GM12878 (cell line): ENCODE measurements at regions not wholly inside any gene's neighbourhood (a gene's known extent, or its start where the extent isn't known, plus 50 kb on each side); places are given as distances from the start of the nearest gene placed in this dataset.

Experiments
- ATAC-seq: fragments of 200-7000 bp; cut with Tn5 transposase; 3 replicates; pipeline ENCODE4 v1.9.1; 2020; ENCODE audit warnings: mild to moderate bottlenecking, moderate library complexity
- BruUV-seq: library from RNA; stranded (reverse); fragments of 400-500 nt; replicated peaks from 2 replicates; lab custom pipeline; 2021; lab: Mats Ljungman, UMichigan
- CTCF ChIA-PET: fragments of 300-600 bp; sonication (Branson Sonifier 250); formaldehyde crosslinking; extraction: SDS; loops from one replicate; lab custom pipeline; 2021; ENCODE audit warnings: inconsistent platforms; lab: Yijun Ruan, JAX
- POLR2A ChIA-PET: fragments of 350-600 bp; formaldehyde crosslinking; extraction: SDS; loops from one replicate; lab custom pipeline; 2021; ENCODE audit warnings: inconsistent platforms; lab: Charles Lee
- RAD21 ChIA-PET: fragments of 300-600 bp; sonication (Branson Sonifier 250); formaldehyde crosslinking; loops from one replicate; lab custom pipeline; 2023; ENCODE audit warnings: antibody characterized with exemption; ENCODE audit not compliant: unreplicated experiment; lab: Charles Lee
- SMC1A ChIA-PET: fragments of 300-600 bp; sonication (Branson Sonifier 250); formaldehyde crosslinking; loops from one replicate; lab custom pipeline; 2023; ENCODE audit not compliant: unreplicated experiment, uncharacterized antibody; lab: Charles Lee
- DNase-seq: peaks from one replicate; pipeline ENCODE4 v3.0.0-alpha.2; 2011; ENCODE audit warnings: low read depth, low spot score
- FAIRE-seq: peaks from 3 replicates; lab custom pipeline; 2011; peaks lifted over from hg19 to GRCh38; lab: Jason Lieb, UNC
- H2AFZ ChIP-seq: 2 replicates; pipeline ENCODE4 v1.6.0; 2011; ENCODE audit warnings: low read depth, low read length, control low read depth; ENCODE audit not compliant: control insufficient read depth
- H3K27ac ChIP-seq: 2 replicates; pipeline ENCODE4 v1.5.1; 2011; ENCODE audit warnings: control low read depth; ENCODE audit not compliant: control insufficient read depth, insufficient read depth
- H3K27me3 ChIP-seq, 2 experiments: replicated peaks in 1 of 2; 2 replicates each; pipeline versions ENCODE4 v1.6.0 to v1.6.1; 2011; ENCODE audit warnings: low read length in 1 of 2; ENCODE audit not compliant: control insufficient read depth in 2 of 2, insufficient read depth in 2 of 2
- H3K36me3 ChIP-seq, 2 experiments: 2 replicates each; pipeline ENCODE4 v1.5.1; 2011; ENCODE audit warnings: low read length in 1 of 2; ENCODE audit not compliant: control insufficient read depth in 2 of 2, insufficient read depth in 2 of 2
- H3K4me1 ChIP-seq: 2 replicates; pipeline ENCODE4 v1.6.1; 2011; ENCODE audit warnings: mild to moderate bottlenecking, low read length, moderate library complexity, mixed read lengths; ENCODE audit not compliant: control insufficient read depth, insufficient read depth
- H3K4me2 ChIP-seq: 2 replicates; pipeline ENCODE4 v1.6.0; 2011; ENCODE audit warnings: control low read depth; ENCODE audit not compliant: control insufficient read depth, insufficient read depth
- H3K4me3 ChIP-seq: fragments of 200-600 bp; sonication (generic); 2 replicates; pipeline ENCODE4 v1.5.1; 2016
- H3K79me2 ChIP-seq: 2 replicates; pipeline ENCODE4 v1.6.0; 2011; ENCODE audit warnings: low read length; ENCODE audit not compliant: control insufficient read depth, insufficient read depth
- H3K9ac ChIP-seq: 2 replicates; pipeline ENCODE4 v1.8.0; 2011; ENCODE audit warnings: low read length, control low read depth, mixed read lengths; ENCODE audit not compliant: control insufficient read depth, insufficient read depth
- H3K9me3 ChIP-seq: replicated peaks from 3 replicates; pipeline ENCODE4 v1.5.1; 2011; ENCODE audit warnings: mild to moderate bottlenecking, low read length; ENCODE audit not compliant: control insufficient read depth, insufficient read depth
- H4K20me1 ChIP-seq: 2 replicates; pipeline ENCODE4 v1.6.0; 2011; ENCODE audit not compliant: control insufficient read depth, insufficient read depth
- CBX5 ChIP-seq: sonication (generic); IDR thresholded peaks from 2 replicates; pipeline ENCODE4 v1.6.1; 2016; ENCODE audit warnings: low read depth, moderate library complexity, mild to moderate bottlenecking, inconsistent platforms
- EZH2 ChIP-seq: IDR thresholded peaks from 2 replicates; pipeline ENCODE4 v1.6.1; 2012; ENCODE audit warnings: low read depth, mild to moderate bottlenecking, control low read depth, inconsistent platforms, low read length, borderline replicate concordance; ENCODE audit not compliant: control insufficient read depth
- MAX ChIP-seq: IDR thresholded peaks from 2 replicates; pipeline ENCODE4 v1.6.1; 2012; ENCODE audit warnings: low read depth, low read length, improper control_type of control experiment
- MEF2B ChIP-seq: fragments of 450-650 bp; IDR thresholded peaks from 2 replicates; pipeline ENCODE4 v1.6.1; 2018; ENCODE audit warnings: mild to moderate bottlenecking, moderate library complexity; ENCODE audit not compliant: partially characterized antibody, poor library complexity, severe bottlenecking
- MTA2 ChIP-seq: fragments of 450-650 bp; IDR thresholded peaks from 2 replicates; pipeline ENCODE4 v1.6.1; 2016; ENCODE audit warnings: low read depth, mild to moderate bottlenecking, moderate library complexity
- REST ChIP-seq: IDR thresholded peaks from 2 replicates; pipeline ENCODE4 v1.6.1; 2012; ENCODE audit warnings: mild to moderate bottlenecking, low read depth, low read length
- SIN3A ChIP-seq: IDR thresholded peaks from 2 replicates; pipeline ENCODE4 v1.6.1; 2012; ENCODE audit warnings: low read depth, low read length, improper control_type of control experiment
- SP1 ChIP-seq: IDR thresholded peaks from one replicate; pipeline ENCODE4 v1.6.1; 2011; ENCODE audit warnings: low read depth, low read length
- USF1 ChIP-seq: IDR thresholded peaks from 2 replicates; pipeline ENCODE4 v1.6.1; 2011; ENCODE audit warnings: borderline replicate concordance, low read depth, mild to moderate bottlenecking, moderate library complexity, mixed read lengths, low read length; ENCODE audit not compliant: insufficient read depth; ENCODE audit errors: extremely low read length
- ZBTB33 ChIP-seq: fragments of 450-650 bp; IDR thresholded peaks from 2 replicates; pipeline ENCODE4 v1.6.1; 2017; ENCODE audit warnings: mild to moderate bottlenecking
- ZNF687 ChIP-seq: fragments of 450-650 bp; IDR thresholded peaks from 2 replicates; pipeline ENCODE4 v1.6.1; 2017; ENCODE audit warnings: mild to moderate bottlenecking, moderate library complexity
- WGBS: methylation state at CpG from one replicate; pipeline ENCODE4 v1.1.6; 2016; ENCODE audit warnings: low lambda C conversion rate; ENCODE audit not compliant: insufficient replicate concordance, insufficient coverage; ENCODE audit errors: missing lambda C conversion rate; 5-methylcytosine and 5-hydroxymethylcytosine counted together
- in situ Hi-C: fragments of 300-500 bp; cut with MboI; formaldehyde crosslinking; loops from 9 replicates; pipeline ENCODE4 v1.14.3; 2018; ENCODE audit warnings: mixed read lengths
- intact Hi-C: fragments of 100-400 bp; cut with micrococcal nuclease; formaldehyde crosslinking; loops from one replicate; pipeline ENCODE4 v1.14.2; 2022; ENCODE audit not compliant: unreplicated experiment

GRCh38 chr3:154549391-154549790 lies 119.4 kb upstream of the GPR149 start (continued):
- no peak for TF ChIP-seq MEF2B

- CTCF ChIA-PET, result interaction anchor here (0.6 kb wide), 1 partner anchor 284 kb away, joined by 3 read pairs; no protein-coding TSS in a partner anchor
- Histone ChIP-seq H3K27me3 (no peaks in the 10 kb centered on the region), H3K36me3 (no peaks in the 10 kb centered on the region), H3K4me1 (no peaks in the 10 kb centered on the region), H4K20me1 (no peaks in the 10 kb centered on the region), H3K9me3 (no peaks in the 10 kb centered on the region), H2AFZ (no peak overlapping the region), H3K4me2 (no peak overlapping the region), H3K4me3 (no peak overlapping the region), H3K79me2 (no peaks in the 10 kb centered on the region), H3K27ac (no peak overlapping the region), H3K9ac (no peak overlapping the region)
- intact Hi-C loops, result no loop called here
- in situ Hi-C loops, result no loop called here
- ATAC-seq (no peak), DNase-seq (no peak), FAIRE-seq (no peak)
- RAD21 ChIA-PET, result no interaction called here
- 57% methylated on average over 1 of the region's 1 CpG for WGBS
- POLR2A ChIA-PET, result no interaction called here
- SMC1A ChIA-PET, result no interaction called here
- BruUV-seq, result no TSS peak
- TF ChIP-seq CBX5, result no peak
- TF ChIP-seq EZH2, result no peak
- no peak for TF ChIP-seq SIN3A
- TF ChIP-seq ZBTB33, result no peak
- TF ChIP-seq ZNF687, result no peak
- no peak for TF ChIP-seq MAX
- no peak for TF ChIP-seq MTA2
- no peak for TF ChIP-seq USF1
- TF ChIP-seq SP1, result no peak
- no peak for TF ChIP-seq REST
These were observed 118.4 kb upstream of the GPR149 start for GRCh38 chr3:154548341-154548740.
